MV-4-11 (cell line): ENCODE measurements at regions not wholly inside any gene's neighbourhood (a gene's known extent, or its start where the extent isn't known, plus 50 kb on each side); places are given as distances from the start of the nearest gene placed in this dataset.
"Not testable (repeated sequence)": the region's sequence is repeated elsewhere in the genome, so short reads cannot be mapped to it uniquely, and the experiment has no call there.

Source experiments
- DNase-seq: peaks from one replicate; lab custom pipeline; 2025; lab: John Stamatoyannopoulos, UW

- no peak for DNase-seq
Measured at GRCh38 chr22:47547881-47548650, 785.6 kb downstream of the TBC1D22A start.

DNA sequence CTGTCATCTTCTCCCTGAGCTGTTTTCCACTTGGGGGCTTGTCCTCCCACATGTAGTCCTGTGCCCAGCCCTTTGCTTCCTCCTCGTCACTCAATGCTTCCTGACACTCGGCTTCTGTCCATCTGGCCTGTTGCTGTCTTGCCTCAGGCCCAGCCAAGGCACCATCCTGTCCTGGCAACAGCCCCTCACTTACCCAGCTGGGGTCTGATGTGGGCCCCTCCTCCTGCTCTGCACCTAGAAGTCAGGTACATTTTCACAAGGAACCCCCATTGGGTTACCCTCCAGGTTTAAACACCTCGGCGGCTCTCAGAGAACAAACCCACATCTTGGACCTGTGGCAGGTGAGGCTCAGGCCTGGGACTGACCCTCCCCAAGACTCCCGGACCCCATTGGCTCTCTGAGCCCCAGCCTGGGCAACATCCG, 784.8 kb downstream of the TBC1D22A start:
- no peak for DNase-seq

DNA sequence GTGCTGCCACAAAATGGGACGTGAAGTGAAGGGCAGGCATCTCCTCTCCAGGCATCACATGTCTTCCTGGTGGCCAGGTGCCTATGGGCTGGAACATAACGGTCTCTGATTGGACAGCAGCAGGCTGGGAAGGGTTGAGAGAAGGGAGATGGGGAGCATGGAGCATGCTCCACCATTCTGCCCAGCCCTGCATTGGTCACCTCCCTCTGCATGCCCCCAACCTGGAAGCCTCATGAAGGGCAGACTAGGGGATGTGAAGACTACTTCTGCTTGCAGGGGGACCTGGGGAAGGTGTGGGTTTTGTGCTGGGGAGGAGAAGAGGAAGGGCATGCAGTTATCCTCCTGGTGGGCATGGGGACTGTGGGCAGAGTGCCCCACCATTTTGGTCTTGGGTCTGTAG, 782.2 kb downstream of the TBC1D22A start:
- DNase-seq: no peak

- no peak for DNase-seq
Measured at GRCh38 chr22:47543447-47543846, 781.0 kb downstream of the TBC1D22A start.

- DNase-seq: no peak
Measured at GRCh38 chr22:47540011-47540410, 777.6 kb downstream of the TBC1D22A start.

DNA sequence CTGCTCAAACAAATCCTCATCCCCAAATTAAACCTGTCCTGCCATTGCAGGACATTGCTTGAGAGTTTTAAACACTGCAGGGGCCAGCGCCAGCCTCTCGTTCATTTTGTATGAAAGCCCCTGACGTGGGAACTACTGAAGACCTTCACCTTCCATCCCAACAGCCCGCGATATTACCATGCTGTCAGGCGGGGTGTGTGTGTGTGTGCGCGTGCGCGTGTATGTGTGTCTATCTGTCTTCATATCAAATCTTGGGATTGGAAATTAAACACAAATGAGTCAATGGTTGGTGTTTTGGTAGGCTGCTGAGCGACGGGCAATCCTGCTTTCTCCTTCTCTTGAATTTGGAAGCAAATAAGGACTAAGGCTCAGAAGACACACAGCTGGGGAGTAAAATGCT, 776.9 kb downstream of the TBC1D22A start:
- DNase-seq: no peak

GRCh38 chr22:47535681-47536080, 773.2 kb downstream of the TBC1D22A start:
- DNase-seq: no peak

- DNase-seq: no peak
Measured at GRCh38 chr22:47534804-47535410, 772.5 kb downstream of the TBC1D22A start.

- DNase-seq: no peak
Measured at GRCh38 chr22:47533961-47534803, 771.7 kb downstream of the TBC1D22A start.

DNA sequence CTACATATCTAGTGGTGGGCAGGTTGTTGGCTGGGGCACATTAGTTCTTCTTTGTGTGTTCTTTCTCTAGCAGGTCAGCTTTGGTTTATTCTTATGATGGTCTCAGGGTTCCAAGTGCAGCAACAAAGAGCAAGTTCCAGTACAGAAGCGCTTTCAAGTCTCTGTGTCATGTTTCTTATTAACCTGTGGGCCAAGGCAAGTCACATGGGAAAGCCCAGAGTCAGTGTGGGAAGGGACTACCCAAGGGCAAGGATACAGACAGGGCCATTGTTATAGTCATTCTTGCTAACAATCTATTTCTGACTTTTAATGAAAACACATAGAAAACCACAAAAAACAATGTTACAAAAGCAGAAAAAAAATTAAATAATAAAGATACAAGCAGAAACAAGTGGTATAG, 754.6 kb downstream of the TBC1D22A start:
- DNase-seq: no peak

GRCh38 chr22:47515384-47516125, 753.1 kb downstream of the TBC1D22A start:
- no peak for DNase-seq

- no peak for DNase-seq
Measured at GRCh38 chr22:47512617-47513016, 750.2 kb downstream of the TBC1D22A start.

GRCh38 chr22:47504962-47505361, 742.5 kb downstream of the TBC1D22A start:
- DNase-seq: no peak

GRCh38 chr22:47498969-47499495, 736.6 kb downstream of the TBC1D22A start:
- no peak for DNase-seq

DNA sequence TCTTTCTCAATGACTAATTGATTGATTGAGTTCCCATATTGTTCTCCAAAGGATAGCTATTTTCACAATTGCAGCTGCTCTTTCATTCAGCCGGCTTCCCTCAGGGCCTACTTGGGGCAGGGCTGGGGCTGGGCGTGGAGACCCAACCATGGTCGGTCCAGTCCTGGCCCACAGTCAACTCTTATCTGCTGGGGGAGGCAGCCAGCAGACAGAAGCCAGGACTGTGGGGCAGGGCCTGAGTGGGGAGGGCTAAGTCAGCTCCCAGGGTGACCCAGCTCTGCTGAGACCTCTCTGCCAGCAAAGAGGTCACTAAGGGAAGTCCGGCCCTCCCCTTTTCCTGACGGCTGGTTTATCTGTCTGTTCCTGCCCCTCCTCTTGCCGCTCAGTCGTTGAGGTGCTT, 735.2 kb downstream of the TBC1D22A start:
- DNase-seq: no peak

DNA sequence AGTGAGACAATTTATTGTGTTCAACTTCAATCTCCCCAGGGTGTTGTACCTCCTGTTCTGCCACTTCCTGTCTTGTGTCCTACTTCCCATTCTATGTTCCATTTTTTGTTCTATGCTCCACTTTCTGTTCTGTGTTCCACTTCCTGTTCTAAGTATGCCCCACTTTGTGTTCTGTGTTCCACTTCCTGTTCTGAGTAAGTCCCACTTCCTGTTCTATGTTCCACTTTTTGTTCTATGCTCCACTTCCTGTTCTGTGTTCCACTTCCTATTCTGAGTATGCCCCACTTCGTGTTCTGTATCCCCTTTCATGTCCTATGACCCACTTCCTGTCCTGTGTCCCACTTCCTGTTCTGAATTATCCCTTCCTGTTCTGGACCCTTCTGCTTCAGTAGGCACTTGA, 732.7 kb downstream of the TBC1D22A start:
- peak; percentile 90 for DNase-seq

DNA sequence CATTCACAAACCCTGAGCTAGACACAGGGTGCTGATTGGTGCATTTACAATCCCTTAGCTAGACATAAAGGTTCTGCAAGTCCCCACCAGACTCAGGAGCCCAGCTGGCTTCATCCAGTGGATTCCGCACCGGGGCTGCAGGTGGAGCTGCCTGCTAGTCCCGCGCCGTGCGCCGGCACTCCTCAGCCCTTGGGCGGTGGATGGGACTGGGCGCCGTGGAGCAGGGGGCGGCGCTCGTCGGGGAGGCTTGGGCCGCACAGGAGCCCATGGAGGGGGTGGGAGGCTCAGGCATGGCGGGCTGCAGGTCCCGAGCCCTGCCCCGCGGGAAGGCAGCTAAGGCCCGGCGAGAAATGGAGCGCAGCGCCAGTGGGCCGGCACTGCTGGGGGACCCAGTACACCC, 725.7 kb downstream of the TBC1D22A start:
- DNase-seq: not testable (repeated sequence)

- DNase-seq: no peak
Measured at GRCh38 chr22:47486569-47487312, 724.3 kb downstream of the TBC1D22A start.

- no peak for DNase-seq
Measured at GRCh38 chr22:47484960-47485569, 722.6 kb downstream of the TBC1D22A start.

DNA sequence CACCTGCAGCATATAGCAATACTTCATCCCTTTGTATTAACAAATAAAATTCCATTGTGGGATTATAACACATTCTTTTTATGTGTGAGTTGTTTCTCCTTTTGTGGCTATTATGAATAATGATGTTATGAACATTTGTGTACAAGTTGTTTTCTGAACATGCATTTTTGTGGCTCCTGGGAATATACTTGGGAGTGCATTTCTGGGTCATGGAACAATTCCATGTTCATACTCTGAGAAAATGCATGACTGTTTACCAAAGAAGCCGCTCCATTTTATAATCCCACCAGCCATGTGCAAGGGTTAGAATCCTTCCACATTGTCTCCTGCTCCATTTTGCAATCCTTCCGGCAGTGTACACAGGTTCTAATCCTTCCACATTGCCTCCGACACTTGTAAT, 713.8 kb downstream of the TBC1D22A start:
- no peak for DNase-seq

- no peak for DNase-seq
Measured at GRCh38 chr22:47474895-47475294, 712.4 kb downstream of the TBC1D22A start.
